ENCODE measurements at regions not wholly inside any gene's neighbourhood (a gene's known extent, or its start where the extent isn't known, plus 50 kb on each side); places are given as distances from the start of the nearest gene placed in this dataset.

DNA sequence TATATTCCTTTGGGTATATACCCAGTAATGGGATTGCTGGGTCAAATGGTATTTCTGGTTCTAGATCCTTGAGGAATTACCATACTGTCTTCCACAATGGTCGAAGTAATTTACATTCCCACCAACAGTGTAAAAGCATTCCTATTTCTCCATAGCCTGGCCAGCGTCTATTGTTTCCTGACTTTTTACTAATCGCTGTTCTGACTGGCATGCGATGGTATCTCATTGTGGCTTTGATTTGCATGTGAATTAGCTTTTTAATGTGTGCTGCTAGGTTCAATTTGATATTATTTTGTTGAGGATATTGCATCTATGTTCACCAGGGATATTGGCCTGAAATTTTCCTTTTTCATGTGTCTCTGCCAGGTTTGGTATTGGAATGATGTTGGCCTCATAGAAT lies 67.4 kb upstream of the VRK2 start:
- no peak for DNase-seq

DNA sequence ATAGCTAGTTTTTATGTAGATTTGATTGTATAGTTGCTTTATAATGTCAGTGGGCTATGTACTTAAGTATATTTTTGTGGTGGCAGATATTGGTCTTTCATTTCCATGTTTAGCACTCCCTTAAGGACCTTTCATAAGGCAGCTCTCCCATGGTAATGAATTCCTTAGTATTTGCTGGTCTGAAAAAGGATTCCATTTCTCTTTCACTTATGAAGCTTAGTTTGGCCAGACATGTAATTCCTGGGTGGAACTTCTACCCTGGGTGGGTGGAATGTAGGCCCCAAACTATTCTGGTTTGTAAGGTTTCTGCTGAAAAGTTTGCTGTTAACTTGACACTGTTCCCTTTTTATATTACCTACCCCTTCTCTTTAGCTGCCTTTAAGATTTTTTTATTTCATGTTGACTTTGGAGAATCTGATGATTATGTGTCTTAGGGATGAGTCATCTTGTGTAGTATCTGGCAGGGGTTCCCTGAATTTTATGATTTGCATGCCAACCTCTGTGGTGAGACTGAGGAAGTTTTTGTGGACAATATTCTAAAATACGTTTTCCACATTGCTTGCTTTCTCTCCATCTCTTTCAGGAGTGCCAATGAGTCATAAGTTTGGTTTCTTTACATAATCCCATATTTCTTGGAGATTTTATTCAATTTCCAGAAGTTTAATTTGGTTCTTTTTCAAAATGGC lies 65.4 kb upstream of the VRK2 start:
- DNase-seq: no peak

DNA sequence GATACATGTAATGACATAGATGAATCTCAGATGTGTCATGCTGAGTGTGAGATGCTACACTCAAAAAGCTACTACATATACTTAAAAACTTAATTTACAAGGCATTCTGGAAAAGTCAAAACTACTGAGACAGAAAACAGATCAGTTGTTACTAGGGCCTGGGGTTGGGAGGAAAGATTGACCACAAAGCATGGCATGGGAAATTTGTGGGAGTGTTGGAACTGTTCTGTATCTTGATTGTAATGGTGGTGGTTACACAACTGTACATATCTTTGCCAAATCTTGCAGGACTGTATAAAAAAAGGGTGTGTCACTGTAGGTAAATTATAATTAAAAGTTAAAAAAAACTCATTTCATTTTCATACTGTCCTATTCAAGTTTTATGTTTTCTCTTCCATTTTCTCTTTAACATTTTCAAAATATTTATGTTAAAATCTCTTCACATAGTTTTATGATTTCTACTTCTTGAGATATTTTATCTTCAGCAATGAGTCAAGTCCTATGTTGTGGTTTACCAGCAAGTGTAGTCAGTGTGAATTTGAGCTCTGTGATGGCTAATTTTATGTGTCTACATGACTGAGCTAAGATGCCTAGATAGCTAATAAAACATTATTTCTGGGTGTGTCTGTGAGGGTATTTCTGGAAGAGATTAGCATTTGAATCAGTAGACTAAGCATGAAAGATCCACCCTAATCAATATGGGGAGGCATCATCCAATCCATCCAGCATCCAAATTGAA lies 58.6 kb upstream of the VRK2 start:
- no peak for DNase-seq

DNA sequence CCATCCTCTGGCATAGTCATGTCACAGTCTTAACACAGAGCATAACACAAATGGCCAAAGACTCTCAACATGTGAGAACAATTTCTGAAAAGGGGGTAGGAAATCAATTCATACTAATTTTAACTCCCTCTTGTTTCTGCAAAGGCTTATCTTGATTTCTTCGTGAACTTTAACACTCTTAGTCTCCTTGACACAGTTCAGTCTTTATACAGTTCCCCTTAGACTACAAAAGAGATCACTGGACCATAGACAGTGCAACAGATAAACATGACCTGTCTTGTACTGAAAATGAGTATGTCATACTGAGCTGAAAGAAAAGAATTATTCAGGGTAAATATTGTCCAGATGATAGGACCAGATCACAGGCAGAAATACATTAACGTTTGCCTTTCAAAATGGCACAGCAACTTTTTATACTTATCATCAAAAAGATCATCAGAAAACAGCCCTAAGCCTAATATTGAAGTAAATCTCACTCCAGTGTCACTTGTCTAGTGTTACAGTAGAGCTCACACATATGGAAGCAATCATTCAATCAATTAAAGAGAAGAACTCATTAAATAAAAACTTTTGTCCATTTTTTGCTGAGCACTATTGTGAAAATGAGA lies 56.4 kb upstream of the VRK2 start:
- DNase-seq: no peak
